H9 (cell line): ENCODE measurements at regions not wholly inside any gene's neighbourhood (a gene's known extent, or its start where the extent isn't known, plus 50 kb on each side); places are given as distances from the start of the nearest gene placed in this dataset.
A peak's percentile ranks its signal among the peaks of the same experiment; 100 is the strongest.

Source experiments
- DNase-seq: peaks from one replicate; pipeline ENCODE4 v3.0.0-alpha.2; 2017
- H2AFZ ChIP-seq: one replicate; pipeline ENCODE4 v1.6.1; 2013; ENCODE audit warnings: mild to moderate bottlenecking, low read length, control low read depth, moderate library complexity
- H2AK5ac ChIP-seq: 2 replicates; pipeline ENCODE4 v1.6.1; 2013; ENCODE audit warnings: low read length, control low read depth, mixed read lengths; ENCODE audit not compliant: insufficient read length
- H2BK120ac ChIP-seq: one replicate; pipeline ENCODE4 v1.6.1; 2013; ENCODE audit warnings: low read depth, mild to moderate bottlenecking, low read length, control low read depth, inconsistent platforms; ENCODE audit not compliant: poor library complexity, severe bottlenecking
- H2BK12ac ChIP-seq: 2 replicates; pipeline ENCODE4 v1.6.1; 2013; ENCODE audit warnings: low read length, control low read depth, mixed read lengths, low read depth; ENCODE audit not compliant: insufficient read length
- H2BK15ac ChIP-seq: 2 replicates; pipeline ENCODE4 v1.6.1; 2013; ENCODE audit warnings: low read depth, low read length, control low read depth
- H2BK20ac ChIP-seq: one replicate; pipeline ENCODE4 v1.6.1; 2013; ENCODE audit warnings: low read depth, mild to moderate bottlenecking, low read length, control low read depth, inconsistent platforms; ENCODE audit not compliant: poor library complexity, severe bottlenecking
- H2BK5ac ChIP-seq: 2 replicates; pipeline ENCODE4 v1.6.1; 2013; ENCODE audit warnings: low read length, control low read depth, mixed read lengths; ENCODE audit not compliant: insufficient read length
- H3K14ac ChIP-seq: 2 replicates; pipeline ENCODE4 v1.6.1; 2013; ENCODE audit warnings: low read length, control low read depth; ENCODE audit not compliant: insufficient read depth
- H3K18ac ChIP-seq: 2 replicates; pipeline ENCODE4 v1.6.1; 2013; ENCODE audit warnings: low read depth, mild to moderate bottlenecking, mixed read lengths, low read length, control low read depth; ENCODE audit not compliant: insufficient read length
- H3K23ac ChIP-seq: 2 replicates; pipeline ENCODE4 v1.6.1; 2013; ENCODE audit warnings: low read length, control low read depth, mixed read lengths, low read depth; ENCODE audit not compliant: insufficient read length
- H3K23me2 ChIP-seq: 2 replicates; pipeline ENCODE4 v1.6.1; 2013; ENCODE audit warnings: low read depth, mild to moderate bottlenecking, mixed read lengths, low read length, control low read depth; ENCODE audit not compliant: insufficient read length, poor library complexity, severe bottlenecking
- H3K27ac ChIP-seq: 2 replicates; pipeline ENCODE4 v1.5.1; 2013; ENCODE audit warnings: low read length, control low read depth, mixed read lengths, low read depth; ENCODE audit not compliant: insufficient read length
- H3K27me3 ChIP-seq: 2 replicates; pipeline ENCODE4 v1.6.1; 2013; ENCODE audit warnings: low read length, control low read depth, inconsistent platforms; ENCODE audit not compliant: insufficient read depth
- H3K4ac ChIP-seq: 2 replicates; pipeline ENCODE4 v1.6.1; 2013; ENCODE audit warnings: low read depth, mild to moderate bottlenecking, control low read depth, inconsistent platforms, low read length, moderate library complexity
- H3K4me1 ChIP-seq: 2 replicates; pipeline ENCODE4 v1.6.1; 2013; ENCODE audit warnings: low read length, control low read depth, inconsistent platforms; ENCODE audit not compliant: insufficient read depth
- H3K4me2 ChIP-seq: 2 replicates; pipeline ENCODE4 v1.6.1; 2013; ENCODE audit warnings: low read length, control low read depth, mixed read lengths; ENCODE audit not compliant: insufficient read length, insufficient read depth
- H3K56ac ChIP-seq: 2 replicates; pipeline ENCODE4 v1.6.1; 2013; ENCODE audit warnings: low read depth, mild to moderate bottlenecking, mixed read lengths, low read length, control low read depth; ENCODE audit not compliant: insufficient read length
- H3K79me1 ChIP-seq: 2 replicates; pipeline ENCODE4 v1.6.1; 2013; ENCODE audit warnings: low read depth, mild to moderate bottlenecking, moderate library complexity, low read length, control low read depth, inconsistent platforms; ENCODE audit not compliant: insufficient read depth, poor library complexity, severe bottlenecking
- H3K79me2 ChIP-seq: 2 replicates; pipeline ENCODE4 v1.6.1; 2013; ENCODE audit warnings: low read length, control low read depth, inconsistent platforms; ENCODE audit not compliant: insufficient read depth
- H3K9ac ChIP-seq: 2 replicates; pipeline ENCODE4 v1.6.1; 2013; ENCODE audit warnings: low read length, control low read depth, mixed read lengths; ENCODE audit not compliant: insufficient read length; ENCODE audit errors: extremely low read depth
- H3K9me3 ChIP-seq: one replicate; pipeline ENCODE4 v1.6.1; 2013; ENCODE audit warnings: low read depth, low read length, inconsistent platforms; ENCODE audit not compliant: control insufficient read depth
- H3T11ph ChIP-seq: one replicate; pipeline ENCODE4 v1.6.1; 2013; ENCODE audit warnings: mild to moderate bottlenecking, low read length, control low read depth, inconsistent platforms
- H4K20me1 ChIP-seq: one replicate; pipeline ENCODE4 v1.6.1; 2013; ENCODE audit not compliant: control insufficient read depth, insufficient read length, insufficient read depth
- H4K5ac ChIP-seq: 2 replicates; pipeline ENCODE4 v1.6.1; 2013; ENCODE audit warnings: low read depth, mild to moderate bottlenecking, mixed read lengths, low read length, control low read depth; ENCODE audit not compliant: insufficient read length
- H4K8ac ChIP-seq: replicated peaks from 2 replicates; pipeline ENCODE4 v1.6.1; 2013; ENCODE audit warnings: low read length, control low read depth, mixed read lengths, low read depth; ENCODE audit not compliant: insufficient read length
- H4K91ac ChIP-seq: 2 replicates; pipeline ENCODE4 v1.6.1; 2013; ENCODE audit warnings: low read depth, mild to moderate bottlenecking, moderate library complexity, mixed read lengths, low read length, control low read depth; ENCODE audit not compliant: insufficient read length
- H3K27ac Mint-ChIP-seq, 3 experiments: 2 replicates in 2 of 3; 3 replicates in 1 of 3; pipeline ENCODE4 v1.8.0; 2020 to 2021; ENCODE audit warnings: mixed read lengths in 3 of 3, mild to moderate bottlenecking in 1 of 3, moderate library complexity in 1 of 3
- H3K27me3 Mint-ChIP-seq: 2 replicates; pipeline ENCODE4 v1.8.0; 2021; ENCODE audit warnings: low read depth, mild to moderate bottlenecking, moderate library complexity, mixed read lengths
- H3K36me3 Mint-ChIP-seq, 3 experiments: 2 replicates in 2 of 3; 3 replicates in 1 of 3; pipeline ENCODE4 v1.8.0; 2020 to 2021; ENCODE audit warnings: low read depth in 3 of 3, mixed read lengths in 3 of 3; ENCODE audit not compliant: insufficient read depth in 1 of 3
- H3K4me1 Mint-ChIP-seq, 2 experiments: 2 replicates each; pipeline ENCODE4 v1.8.0; 2020; ENCODE audit warnings: mixed read lengths in 2 of 2
- H3K4me3 Mint-ChIP-seq, 2 experiments: 2 replicates in 1 of 2; 3 replicates in 1 of 2; pipeline ENCODE4 v1.8.0; 2020 to 2021; ENCODE audit warnings: mild to moderate bottlenecking in 2 of 2, mixed read lengths in 2 of 2, moderate library complexity in 1 of 2
- H3K9me3 Mint-ChIP-seq, 2 experiments: 2 replicates in 1 of 2; 3 replicates in 1 of 2; pipeline ENCODE4 v1.8.0; 2020; ENCODE audit warnings: mild to moderate bottlenecking in 2 of 2, mixed read lengths in 2 of 2, moderate library complexity in 1 of 2
- CTCF ChIP-seq: fragments of 200-600 bp; sonication (generic); conservative IDR thresholded peaks from 3 replicates; pipeline ENCODE4 v1.8.0; 2021; ENCODE audit warnings: antibody characterized with exemption, mild to moderate bottlenecking
- WGBS: extraction: QIAGEN DNeasy Blood & Tissue Kit; methylation state at CpG from one replicate; pipeline ENCODE4 v1.1.7; 2013; ENCODE audit warnings: missing lambda C conversion rate, low lambda C conversion rate, mixed read lengths; ENCODE audit not compliant: insufficient read length; ENCODE audit errors: extremely low coverage; 5-methylcytosine and 5-hydroxymethylcytosine counted together

GRCh38 chr14:22380571-22381407 is 208.2 kb downstream of the DAD1 start:
- Histone ChIP-seq H2AK5ac (no peak overlapping the region), H3K23me2 (no peaks in the 10 kb centered on the region), H2BK5ac (no peak overlapping the region), H3K9me3 (no peaks in the 10 kb centered on the region), H4K8ac (no peak overlapping the region), H2AFZ (no peak overlapping the region), H2BK120ac (no peak overlapping the region), H3K79me2 (no peaks in the 10 kb centered on the region), H2BK12ac (no peak overlapping the region), H3K9ac (no peak overlapping the region), H2BK20ac (no peak overlapping the region), H3K4ac (no peak overlapping the region), H3K18ac (no peak overlapping the region), H3K27ac (no peak overlapping the region), H3T11ph (no peak overlapping the region), H3K23ac (no peak overlapping the region), H4K5ac (no peak overlapping the region), H4K91ac (no peak overlapping the region), H3K56ac (no peak overlapping the region), H3K4me1 (no peaks in the 10 kb centered on the region; the same call in 1 of the 2 replicates), H3K79me1 (no peaks in the 10 kb centered on the region), H4K20me1 (no peaks in the 10 kb centered on the region), H3K4me2 (no peak overlapping the region), H2BK15ac (no peak overlapping the region), H3K27me3 (no peaks in the 10 kb centered on the region), H3K14ac (no peak overlapping the region)
- Mint-ChIP-seq H3K4me1 (peaks cover 16 to 21% of the 10 kb centered on the region in 2 experiments), H3K36me3 (no peaks in the 10 kb centered on the region), H3K4me3 (no peak overlapping the region), H3K27me3 (no peaks in the 10 kb centered on the region), H3K27ac (peak overlapping the region in 1 of 3 experiments; percentile 6; a peak in 1 of 7 replicates), H3K9me3 (no peaks in the 10 kb centered on the region)
- DNase-seq = no peak
- TF ChIP-seq CTCF = no peak
- WGBS = no CpG with 5 or more reads among the region's 5 CpGs
